ENCODE measurements at regions not wholly inside any gene's neighbourhood (a gene's known extent, or its start where the extent isn't known, plus 50 kb on each side); places are given as distances from the start of the nearest gene placed in this dataset.

- no TSS peak for BruUV-seq (replicated peaks)
- Histone ChIP-seq H3K4me2 (ENCODE audit: control insufficient read depth, insufficient read depth) (no peak overlapping the region), H3K9me3 (replicated peaks; ENCODE audit: control insufficient read depth, insufficient read depth, low read length) (no peaks in the 10 kb centered on the region), H2AFZ (ENCODE audit: control insufficient read depth, low read depth, low read length) (no peak overlapping the region), H3K4me3 (no peak overlapping the region), H4K20me1 (ENCODE audit: control insufficient read depth, insufficient read depth) (no peaks in the 10 kb centered on the region), H3K27me3 (replicated peaks in 1 of 2; ENCODE audit: control insufficient read depth in 2 of 2, insufficient read depth in 2 of 2, low read length in 1 of 2) (no peaks in the 10 kb centered on the region), H3K36me3 (ENCODE audit: control insufficient read depth in 2 of 2, insufficient read depth in 2 of 2, low read length in 1 of 2) (no peaks in the 10 kb centered on the region), H3K9ac (ENCODE audit: control insufficient read depth, insufficient read depth, low read length) (no peak overlapping the region), H3K4me1 (ENCODE audit: control insufficient read depth, insufficient read depth, low read length) (no peaks in the 10 kb centered on the region), H3K27ac (ENCODE audit: control insufficient read depth, insufficient read depth) (no peak overlapping the region), H3K79me2 (ENCODE audit: control insufficient read depth, insufficient read depth, low read length) (no peaks in the 10 kb centered on the region)
- SMC1A ChIA-PET (ENCODE audit: uncharacterized antibody, unreplicated experiment), result no interaction called here
- 1% methylated on average over 5 of the region's 5 CpGs for WGBS (ENCODE audit: insufficient coverage, insufficient replicate concordance, low lambda C conversion rate, missing lambda C conversion rate)
- DNase-seq (ENCODE audit: low read depth, low spot score) (no peak), ATAC-seq (no peak), FAIRE-seq (no peak)
- intact Hi-C loops (cut with micrococcal nuclease; ENCODE audit: unreplicated experiment), result no loop called here
- in situ Hi-C loops (cut with MboI), result no loop called here
- RAD21 ChIA-PET (ENCODE audit: unreplicated experiment), result no interaction called here
- CTCF ChIA-PET, result no interaction called here
- TF ChIP-seq NFIC (IDR thresholded peaks at IDR 0.05; ENCODE audit: low read depth, low read length) (no peak), ZBTB33 (IDR thresholded peaks at IDR 0.05) (no peak), BRCA1 (IDR thresholded peaks at IDR 0.05; ENCODE audit: low read depth, low read length) (no peak), ZNF687 (IDR thresholded peaks at IDR 0.05) (no peak), KLF5 (IDR thresholded peaks at IDR 0.05; ENCODE audit: partially characterized antibody) (no peak), POU2F2 (IDR thresholded peaks at IDR 0.05; ENCODE audit: borderline replicate concordance, low read depth, low read length) (no peak), BMI1 (IDR thresholded peaks at IDR 0.05; ENCODE audit: borderline replicate concordance) (no peak), CBX3 (IDR thresholded peaks at IDR 0.05; ENCODE audit: borderline replicate concordance, low read depth) (no peak), PML (IDR thresholded peaks at IDR 0.05; ENCODE audit: low read length) (no peak), FOXM1 (IDR thresholded peaks at IDR 0.05; ENCODE audit: low read depth, low read length) (no peak), PKNOX1 (IDR thresholded peaks at IDR 0.05) (no peak), SIN3A (IDR thresholded peaks at IDR 0.05; ENCODE audit: low read depth, low read length) (no peak), NR2C2 (IDR thresholded peaks at IDR 0.05; ENCODE audit: borderline replicate concordance, control insufficient read depth, insufficient read length, low read depth) (no peak), NKRF (conservative IDR thresholded peaks at IDR 0.05) (no peak)
- POLR2A ChIA-PET, result no interaction called here
Measured at GRCh38 chr21:22961258-22961657, 1963.0 kb downstream of the NCAM2 start.
